ENCODE measurements at regions not wholly inside any gene's neighbourhood (a gene's known extent, or its start where the extent isn't known, plus 50 kb on each side); places are given as distances from the start of the nearest gene placed in this dataset.
"Not testable (repeated sequence)": the region's sequence is repeated elsewhere in the genome, so short reads cannot be mapped to it uniquely, and the experiment has no call there.

GRCh38 chr2:62603154-62603712, 97.2 kb upstream of the TMEM17 start:
- H3K4me3 ChIP-seq: no peak overlapping the region
- no peaks in the 10 kb centered on the region for H3K36me3 ChIP-seq (ENCODE audit: control insufficient read depth in 4 of 4, insufficient read depth in 4 of 4, low read length in 4 of 4)
- H3K27ac ChIP-seq (ENCODE audit: low read depth in 1 of 2, low read length in 1 of 2): no peak overlapping the region
- DNase-seq: no peak
- peaks cover 0 to 7% (median 1%) of the 10 kb centered on the region in 4 donors for H3K9me3 ChIP-seq (ENCODE audit: control insufficient read depth in 4 of 4, insufficient read depth in 3 of 4, low read length in 3 of 4)
- H3K27me3 ChIP-seq (ENCODE audit: control insufficient read depth in 3 of 3, insufficient read depth in 3 of 3, low read length in 2 of 3): no peaks in the 10 kb centered on the region
- WGBS, 2 donors: 72 to 89% methylated on average over 2 of the region's 2 CpGs
- H3K9ac ChIP-seq (ENCODE audit: insufficient read depth in 1 of 2, low read length in 2 of 2): no peak overlapping the region
- TF ChIP-seq CTCF (IDR thresholded peaks at IDR 0.05; ENCODE audit: control extremely low read depth, extremely low read depth): no peak
- H3K4me1 ChIP-seq (ENCODE audit: control insufficient read depth in 5 of 5, insufficient read depth in 5 of 5, low read length in 5 of 5): no peaks in the 10 kb centered on the region
- ATAC-seq (ENCODE audit: insufficient read depth, low FRiP score): no peak

GRCh38 chr2:62599674-62600410, 93.8 kb upstream of the TMEM17 start:
- not testable (repeated sequence) for DNase-seq; H3K9ac ChIP-seq (ENCODE audit: insufficient read depth in 1 of 2, low read length in 2 of 2); H3K36me3 ChIP-seq (ENCODE audit: control insufficient read depth in 4 of 4, insufficient read depth in 4 of 4, low read length in 4 of 4); H3K4me3 ChIP-seq; ATAC-seq (ENCODE audit: insufficient read depth, low FRiP score); H3K27me3 ChIP-seq (ENCODE audit: control insufficient read depth in 3 of 3, insufficient read depth in 3 of 3, low read length in 2 of 3); H3K9me3 ChIP-seq (ENCODE audit: control insufficient read depth in 4 of 4, insufficient read depth in 3 of 4, low read length in 3 of 4); H3K27ac ChIP-seq (ENCODE audit: low read depth in 1 of 2, low read length in 1 of 2)
- 82 to 94% methylated on average over 6 of the region's 6 CpGs for WGBS, 2 donors
- H3K4me1 ChIP-seq (ENCODE audit: control insufficient read depth in 5 of 5, insufficient read depth in 5 of 5, low read length in 5 of 5): peaks cover 0 to 16% (median 1%) of the 10 kb centered on the region in 5 donors

GRCh38 chr2:62597323-62597722, 91.3 kb upstream of the TMEM17 start:
- H3K9me3 ChIP-seq (ENCODE audit: control insufficient read depth in 4 of 4, insufficient read depth in 3 of 4, low read length in 3 of 4): peaks cover 0 to 2% (median 0%) of the 10 kb centered on the region in 4 donors
- H3K27ac ChIP-seq (ENCODE audit: low read depth in 1 of 2, low read length in 1 of 2): no peak overlapping the region
- H3K4me1 ChIP-seq (ENCODE audit: control insufficient read depth in 5 of 5, insufficient read depth in 5 of 5, low read length in 5 of 5): peaks cover 0 to 16% (median 1%) of the 10 kb centered on the region in 5 donors
- no peaks in the 10 kb centered on the region for H3K27me3 ChIP-seq (ENCODE audit: control insufficient read depth in 3 of 3, insufficient read depth in 3 of 3, low read length in 2 of 3)
- peak; percentile 47 to 91 (median 86) for DNase-seq
- no peak for ATAC-seq (ENCODE audit: insufficient read depth, low FRiP score)
- TF ChIP-seq CTCF (IDR thresholded peaks at IDR 0.05; ENCODE audit: control extremely low read depth, extremely low read depth): no peak
- no peak overlapping the region for H3K4me3 ChIP-seq
- WGBS, 2 donors: 67 to 69% methylated on average over 3 of the region's 3 CpGs
- H3K9ac ChIP-seq (ENCODE audit: insufficient read depth in 1 of 2, low read length in 2 of 2): no peak overlapping the region
- no peaks in the 10 kb centered on the region for H3K36me3 ChIP-seq (ENCODE audit: control insufficient read depth in 4 of 4, insufficient read depth in 4 of 4, low read length in 4 of 4)

- WGBS, 2 donors: 75 to 83% methylated on average over 3 of the region's 3 CpGs
Observed at GRCh38 chr2:62596061-62596921, 90.3 kb upstream of the TMEM17 start.

More at GRCh38 chr2:62596061-62596921, 90.3 kb upstream of the TMEM17 start:
- Histone ChIP-seq H3K4me1 (ENCODE audit: control insufficient read depth in 5 of 5, insufficient read depth in 5 of 5, low read length in 5 of 5) (peaks cover 0 to 16% (median 1%) of the 10 kb centered on the region in 5 donors), H3K4me3 (no peak overlapping the region), H3K36me3 (ENCODE audit: control insufficient read depth in 4 of 4, insufficient read depth in 4 of 4, low read length in 4 of 4) (no peaks in the 10 kb centered on the region), H3K27ac (ENCODE audit: low read depth in 1 of 2, low read length in 1 of 2) (no peak overlapping the region), H3K27me3 (ENCODE audit: control insufficient read depth in 3 of 3, insufficient read depth in 3 of 3, low read length in 2 of 3) (no peaks in the 10 kb centered on the region), H3K9ac (ENCODE audit: insufficient read depth in 1 of 2, low read length in 2 of 2) (no peak overlapping the region), H3K9me3 (ENCODE audit: control insufficient read depth in 4 of 4, insufficient read depth in 3 of 4, low read length in 3 of 4) (no peaks in the 10 kb centered on the region)
- DNase-seq (peak; percentile 15 to 55 (median 17)), ATAC-seq (ENCODE audit: insufficient read depth, low FRiP score) (no peak)
- TF ChIP-seq CTCF (IDR thresholded peaks at IDR 0.05; ENCODE audit: control extremely low read depth, extremely low read depth): no peak

Data from lung (tissue), 11 donors.